Renal cortex interstitium (tissue), 11 donors: ENCODE measurements at regions not wholly inside any gene's neighbourhood (a gene's known extent, or its start where the extent isn't known, plus 50 kb on each side); places are given as distances from the start of the nearest gene placed in this dataset.

Experiments
- DNase-seq, 11 donors: peaks; one replicate each; pipeline ENCODE4 v3.0.0-alpha.2; 2013; ENCODE audit warnings: low read depth in 9 of 11, low spot score in 4 of 11; ENCODE audit errors: extremely low read depth in 1 of 11

DNA sequence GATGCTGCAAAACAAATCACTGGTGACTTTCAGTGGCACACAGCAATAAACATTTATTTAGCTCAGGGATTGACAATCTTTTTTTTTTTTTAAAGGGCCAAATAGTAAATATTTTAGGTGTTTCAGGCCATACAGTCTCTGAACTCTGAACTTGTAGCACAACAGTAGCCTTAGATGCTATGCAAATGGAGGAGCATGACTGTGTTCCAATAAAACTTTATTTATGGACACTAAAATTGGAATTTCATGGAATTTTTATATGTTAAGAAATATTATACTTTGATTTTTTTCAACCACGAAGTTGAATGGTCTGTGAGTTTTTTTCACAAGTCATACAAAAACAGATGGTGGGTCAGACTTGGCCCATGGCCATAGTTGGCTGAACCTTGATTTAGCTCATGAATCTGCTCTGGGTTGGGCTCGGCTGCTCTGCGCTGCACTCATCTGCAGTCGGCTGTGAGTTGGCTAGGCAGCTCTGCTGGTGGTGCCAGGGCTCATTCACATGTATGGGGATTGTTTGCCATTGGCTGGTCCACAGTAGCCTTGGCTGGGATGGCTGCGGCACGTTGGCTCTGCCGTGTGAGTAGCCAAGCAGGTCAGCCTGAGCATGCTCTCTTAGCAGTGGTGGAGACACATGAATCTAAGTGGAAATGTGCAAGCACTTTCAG, 231.7 kb upstream of the PGRMC2 start:
- no peak for DNase-seq

DNA sequence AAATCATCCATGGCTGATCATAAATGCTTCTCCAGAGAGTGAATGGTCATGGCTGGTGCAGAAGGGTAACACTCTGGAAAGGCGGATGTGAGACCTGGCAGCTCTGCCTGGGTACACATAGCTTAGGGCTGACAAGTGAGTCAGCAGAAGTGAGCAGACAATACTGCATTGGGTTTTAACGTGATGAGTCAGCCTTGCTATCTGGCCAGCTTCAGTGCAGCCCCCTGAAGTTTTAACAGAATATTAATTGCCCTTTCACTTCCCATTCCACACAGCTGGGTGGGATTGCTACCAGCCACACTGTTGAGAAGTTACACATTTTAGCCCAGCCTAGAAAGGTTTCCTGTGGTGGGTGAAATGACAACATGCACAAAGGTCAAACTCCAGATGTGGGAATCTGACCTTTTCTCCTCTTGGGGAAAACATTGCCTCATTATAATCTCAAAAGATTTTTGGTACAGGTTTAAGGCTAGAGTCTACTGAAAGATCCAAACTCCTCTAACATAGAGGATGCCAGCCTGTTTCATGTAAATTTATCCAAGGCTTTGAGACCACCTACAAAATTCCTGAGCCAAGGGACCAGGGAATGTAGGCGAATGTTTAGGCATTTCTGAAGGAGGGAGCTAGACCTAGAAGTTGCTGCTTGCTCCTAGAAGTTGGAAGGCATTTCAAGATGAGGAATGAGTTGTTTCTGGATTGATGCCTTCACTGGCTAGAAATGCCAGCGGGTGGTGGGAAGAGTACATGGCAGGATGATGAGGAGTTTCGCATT, 230.3 kb upstream of the PGRMC2 start:
- DNase-seq: peak in 2 of 11 donors; percentile 13 to 18

GRCh38 chr4:128517096-128517738, 229.6 kb upstream of the PGRMC2 start:
- DNase-seq: no peak

DNA sequence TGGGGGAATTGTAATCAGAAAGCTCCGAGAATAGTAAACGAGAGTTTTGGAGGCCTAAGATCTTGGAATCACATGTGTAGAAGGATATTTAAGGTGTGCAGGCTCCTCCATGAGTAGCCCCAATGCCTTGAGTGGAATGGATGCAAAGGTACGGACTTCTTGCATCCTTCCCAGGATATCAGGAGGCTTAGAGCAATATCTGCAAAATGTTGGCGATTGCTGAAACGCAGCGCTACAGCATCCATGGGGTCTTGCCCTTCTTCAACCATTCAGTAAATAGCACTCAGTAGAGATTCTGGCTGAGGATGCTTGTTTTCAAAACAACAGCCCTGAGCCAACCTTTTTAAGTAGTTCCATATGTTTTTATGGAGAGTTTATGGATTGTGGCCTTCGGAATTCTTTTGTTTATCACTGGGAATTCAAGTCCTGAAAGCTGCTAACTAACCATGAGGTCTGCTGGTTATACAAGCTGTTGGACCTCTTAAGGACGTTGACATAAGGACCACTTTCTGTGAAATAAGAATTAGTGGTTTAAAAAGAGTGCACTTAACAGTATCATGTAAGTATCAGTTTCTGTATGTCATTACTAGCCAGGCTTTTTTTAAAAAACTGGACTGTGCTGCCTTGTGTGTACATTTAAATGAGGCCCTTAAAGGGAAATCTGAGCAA, 228.8 kb upstream of the PGRMC2 start:
- peak in 2 of 11 donors; percentile 12 to 28 for DNase-seq

GRCh38 chr4:128513664-128514484, 226.3 kb upstream of the PGRMC2 start:
- no peak for DNase-seq

GRCh38 chr4:128512767-128513322, 225.2 kb upstream of the PGRMC2 start:
- DNase-seq: no peak

- DNase-seq: no peak
Measured at GRCh38 chr4:128512161-128512560, 224.5 kb upstream of the PGRMC2 start.

DNA sequence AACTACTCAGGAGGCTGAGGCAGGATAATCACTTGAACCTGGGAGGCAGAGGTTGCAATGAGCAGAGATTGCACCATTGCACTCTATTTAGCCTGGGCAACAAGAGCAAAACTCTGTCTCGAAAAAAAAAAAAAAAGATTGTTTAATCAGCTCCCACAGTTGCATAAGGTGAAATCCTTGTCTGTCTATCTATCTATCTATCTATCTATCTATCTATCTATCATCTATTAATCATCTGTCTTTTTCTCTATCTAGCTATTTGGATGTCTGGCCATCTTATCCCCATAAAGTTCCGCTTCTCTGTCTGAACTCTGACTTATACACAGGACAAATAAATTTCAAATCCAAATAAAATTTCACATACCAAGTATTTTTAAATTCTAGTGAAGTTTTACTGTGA, 223.2 kb upstream of the PGRMC2 start:
- DNase-seq: no peak

- DNase-seq: no peak
Measured at GRCh38 chr4:128502818-128503527, 215.4 kb upstream of the PGRMC2 start.

DNA sequence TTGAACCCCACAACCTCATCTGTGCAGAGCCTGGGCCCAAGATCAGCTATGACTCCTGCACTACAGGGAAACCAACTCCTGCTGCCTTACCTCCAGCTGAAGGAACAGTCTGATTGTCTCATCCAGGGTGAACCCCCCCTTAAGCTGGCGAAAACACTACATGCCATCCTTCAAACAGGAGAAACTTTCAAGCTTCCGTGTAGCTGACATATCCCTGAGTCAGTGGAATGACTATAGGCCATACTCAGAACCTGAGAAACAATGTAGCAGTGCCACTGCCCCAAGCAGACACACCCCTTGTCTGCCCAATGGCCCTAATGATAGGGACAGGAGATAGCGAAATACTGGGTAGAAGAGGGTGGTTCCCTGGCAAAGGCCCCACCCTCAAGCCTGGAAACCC, 213.6 kb upstream of the PGRMC2 start:
- DNase-seq: no peak

DNA sequence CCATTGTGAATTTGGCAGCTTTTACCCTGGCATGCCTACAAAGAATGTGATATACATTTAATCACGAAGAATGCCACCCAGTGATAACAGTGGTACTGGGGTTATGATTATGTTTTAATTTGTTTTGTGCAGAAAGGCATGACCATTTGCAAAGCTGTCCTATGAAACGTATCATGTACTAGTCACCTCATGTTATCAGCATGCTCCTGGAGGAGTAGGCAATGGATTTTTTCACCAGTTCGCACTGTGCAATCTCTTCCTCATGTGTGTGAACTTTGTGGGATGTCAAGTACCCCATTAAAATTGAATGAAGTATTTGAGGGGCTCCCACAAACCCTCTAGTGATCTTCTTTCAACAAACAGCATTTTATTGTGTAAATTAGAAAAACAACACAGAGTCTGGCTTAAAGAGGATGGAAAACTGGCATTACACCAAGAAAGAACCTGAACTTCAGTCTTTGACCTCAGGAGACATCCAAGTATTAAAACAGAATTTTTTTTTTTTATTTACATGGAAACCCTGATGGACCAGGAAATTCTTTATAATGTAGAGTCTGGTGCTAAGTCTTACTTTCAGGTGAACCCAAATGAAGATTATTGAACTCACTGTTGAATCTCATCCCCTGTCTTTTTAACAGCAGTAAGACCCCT, 200.6 kb upstream of the PGRMC2 start:
- no peak for DNase-seq

GRCh38 chr4:128484896-128485295, 197.3 kb upstream of the PGRMC2 start:
- no peak for DNase-seq

DNA sequence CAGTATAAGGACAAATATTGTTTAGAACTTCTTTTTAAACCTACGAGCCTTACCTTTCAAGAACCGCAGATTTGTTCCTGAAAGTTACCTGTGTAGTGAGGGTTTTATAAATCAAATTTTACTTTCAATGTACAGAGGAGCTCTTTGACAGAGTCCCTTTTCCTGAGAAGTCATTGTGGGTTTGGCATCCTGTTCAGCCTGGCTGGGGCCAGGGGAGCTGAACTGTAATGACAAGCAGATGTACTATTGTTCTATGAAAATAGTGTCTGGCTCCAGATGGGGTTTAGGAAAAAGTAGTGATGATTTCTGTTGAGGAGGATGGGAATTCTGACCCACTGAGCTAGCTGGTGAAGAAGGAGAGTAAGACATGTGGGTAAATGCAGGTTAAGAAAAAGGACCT, 196.2 kb upstream of the PGRMC2 start:
- no peak for DNase-seq

DNA sequence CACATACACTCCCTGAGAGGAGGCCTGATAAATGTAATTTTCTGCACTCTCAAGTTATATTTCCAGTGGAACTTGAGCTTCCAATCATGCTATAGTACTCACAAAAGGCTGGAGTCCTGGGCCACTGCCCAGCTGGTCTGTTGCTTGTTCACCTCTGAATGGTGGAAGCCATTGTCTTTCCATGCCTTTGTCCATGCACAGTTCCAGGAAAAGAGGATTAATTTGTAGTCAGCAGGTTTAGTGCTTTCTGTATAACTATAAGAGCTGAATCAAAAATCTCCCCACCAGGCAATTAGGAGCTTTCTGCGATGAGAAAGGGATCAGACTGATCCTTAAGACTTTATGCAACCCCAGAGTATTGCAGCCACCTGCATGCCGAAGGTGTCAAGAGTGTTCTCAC, 195.4 kb upstream of the PGRMC2 start:
- no peak for DNase-seq

- no peak for DNase-seq
Measured at GRCh38 chr4:128481752-128482480, 194.3 kb upstream of the PGRMC2 start.

GRCh38 chr4:128480945-128481344, 193.3 kb upstream of the PGRMC2 start:
- DNase-seq: no peak

GRCh38 chr4:128477540-128477939, 189.9 kb upstream of the PGRMC2 start:
- peak in 1 of 11 donors; percentile 5 for DNase-seq
